HG03095 (cell line): ENCODE measurements at regions not wholly inside any gene's neighbourhood (a gene's known extent, or its start where the extent isn't known, plus 50 kb on each side); places are given as distances from the start of the nearest gene placed in this dataset.

Source experiments
- ATAC-seq: cut with Tn5 transposase; IDR thresholded peaks from one replicate; pipeline ENCODE4 v1.9.1; 2021; ENCODE audit warnings: moderate library complexity; ENCODE audit not compliant: unreplicated experiment

DNA sequence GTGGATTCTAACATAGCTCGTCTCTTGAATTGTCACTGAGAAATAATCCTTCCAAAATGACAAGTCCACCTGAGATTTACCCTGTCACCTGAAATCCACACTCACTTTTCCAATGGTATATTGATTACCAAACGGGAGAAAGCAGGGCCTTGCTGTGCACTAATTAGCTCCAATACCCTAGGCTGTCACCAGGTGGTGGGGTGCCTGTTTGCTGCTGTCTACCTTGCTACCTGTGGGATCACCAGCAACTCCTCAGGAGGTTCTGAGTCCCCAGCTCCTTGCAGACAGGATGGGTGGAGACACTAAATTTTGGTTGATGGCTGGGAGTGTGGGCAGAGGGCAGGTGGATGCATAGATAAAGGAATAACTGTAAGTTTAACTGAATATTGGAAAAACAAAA lies 237.2 kb upstream of the ZNF32 start:
- no peak for ATAC-seq

DNA sequence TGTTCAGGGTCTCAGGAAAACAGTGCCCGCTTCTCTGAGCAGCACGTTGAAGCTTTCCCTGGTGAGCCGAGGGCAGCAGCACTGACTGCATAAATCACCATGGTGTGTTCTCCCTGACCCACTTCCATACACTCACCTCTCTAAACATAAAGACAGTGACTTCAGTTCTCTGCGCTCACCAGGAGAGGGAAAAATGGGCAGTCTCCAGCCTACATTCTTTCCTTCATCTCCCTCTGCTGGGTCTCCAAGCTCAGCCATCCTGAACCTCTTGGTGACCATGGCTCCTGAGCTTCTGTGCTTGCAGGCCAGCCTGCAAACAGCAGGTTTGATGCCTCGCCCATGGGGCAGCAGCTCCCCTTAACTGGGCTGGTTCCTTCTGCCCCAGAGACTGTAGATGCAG lies 236.6 kb upstream of the ZNF32 start:
- no peak for ATAC-seq

DNA sequence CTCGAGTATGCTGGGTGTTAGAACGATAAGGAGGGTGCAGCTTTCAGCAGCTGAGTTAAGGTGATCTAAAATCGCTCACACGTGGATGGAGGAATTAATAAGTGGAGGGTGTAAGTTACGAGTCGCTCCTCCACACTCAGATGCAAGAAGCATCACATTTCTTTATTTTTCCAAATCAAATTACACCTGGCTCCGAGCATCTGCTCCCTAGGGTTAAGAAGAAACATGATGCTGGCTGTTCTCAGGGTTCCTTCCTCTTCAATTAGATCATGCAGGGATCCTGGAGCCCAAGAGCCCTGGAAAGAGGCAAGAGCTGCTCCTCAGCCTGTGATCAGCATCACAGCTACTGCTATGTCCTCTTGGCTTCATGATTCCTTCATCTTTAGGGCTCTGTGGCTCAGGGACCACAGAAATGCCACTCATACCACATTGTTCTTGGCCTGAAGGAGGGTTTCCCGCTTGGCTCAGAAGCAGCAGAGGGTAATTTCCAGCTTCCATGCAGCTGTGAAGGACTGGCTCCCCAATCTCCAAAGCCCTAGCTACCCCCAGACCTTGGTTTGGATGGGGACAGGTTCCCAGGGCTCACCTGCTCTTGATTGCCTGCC lies 235.9 kb upstream of the ZNF32 start:
- no peak for ATAC-seq

DNA sequence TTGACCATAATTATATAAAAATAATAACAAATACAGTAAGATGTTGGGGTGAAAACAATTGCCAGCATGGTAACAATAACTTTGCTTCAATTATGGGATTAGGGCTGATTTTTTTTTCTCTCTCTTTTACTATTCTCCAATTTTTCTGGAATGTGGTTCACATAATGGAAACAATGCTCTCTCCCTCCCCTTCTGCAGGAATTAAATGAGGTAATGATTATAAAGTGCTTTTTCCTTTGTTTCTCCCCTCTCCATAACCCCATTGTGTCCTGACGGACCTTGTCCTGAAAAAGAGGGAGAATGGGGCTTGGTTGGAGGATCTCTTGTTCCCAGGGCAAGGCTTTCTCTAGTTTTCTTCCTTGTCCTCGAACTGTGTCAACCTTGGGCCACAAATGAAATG lies 234.0 kb upstream of the ZNF32 start:
- no peak for ATAC-seq

DNA sequence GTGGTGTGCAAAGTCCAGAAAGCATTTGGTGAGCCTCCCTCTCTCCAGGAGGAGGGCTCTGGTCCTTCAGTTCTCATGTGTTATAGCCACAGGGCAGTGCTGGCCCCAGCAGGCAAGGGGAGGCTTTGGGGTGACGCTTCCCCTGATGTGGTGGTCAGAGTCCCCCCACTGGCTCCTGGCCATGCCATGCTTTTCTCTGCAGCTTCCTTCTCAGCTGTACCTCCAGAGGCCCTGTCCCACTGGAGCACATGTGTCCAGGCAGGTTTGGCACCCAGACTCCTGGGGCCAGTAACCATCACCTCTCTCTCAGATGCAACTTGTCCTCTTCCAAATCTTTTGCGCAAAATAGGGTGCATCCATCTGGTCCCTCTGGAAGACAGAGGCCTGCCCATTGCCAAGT lies 233.0 kb upstream of the ZNF32 start:
- no peak for ATAC-seq

DNA sequence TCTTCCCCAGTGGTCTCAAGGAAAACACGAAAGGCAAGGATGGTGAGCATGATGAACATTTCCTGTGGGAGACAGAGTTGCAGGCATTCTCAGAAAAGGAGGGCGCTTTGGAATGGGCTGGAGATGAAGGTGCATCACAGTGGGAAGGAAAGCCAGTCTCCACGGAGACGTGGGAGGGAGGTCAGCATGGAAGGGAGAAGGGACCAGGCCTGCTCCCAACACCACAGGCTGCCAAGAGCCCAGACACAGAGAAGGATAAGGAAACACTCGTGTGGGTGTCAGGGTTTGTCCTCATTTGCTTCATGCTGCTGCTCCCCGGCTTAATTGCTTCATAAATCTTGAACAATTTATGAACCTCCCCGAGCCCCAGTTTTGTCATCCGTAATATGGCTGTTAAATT lies 231.5 kb upstream of the ZNF32 start:
- no peak for ATAC-seq

DNA sequence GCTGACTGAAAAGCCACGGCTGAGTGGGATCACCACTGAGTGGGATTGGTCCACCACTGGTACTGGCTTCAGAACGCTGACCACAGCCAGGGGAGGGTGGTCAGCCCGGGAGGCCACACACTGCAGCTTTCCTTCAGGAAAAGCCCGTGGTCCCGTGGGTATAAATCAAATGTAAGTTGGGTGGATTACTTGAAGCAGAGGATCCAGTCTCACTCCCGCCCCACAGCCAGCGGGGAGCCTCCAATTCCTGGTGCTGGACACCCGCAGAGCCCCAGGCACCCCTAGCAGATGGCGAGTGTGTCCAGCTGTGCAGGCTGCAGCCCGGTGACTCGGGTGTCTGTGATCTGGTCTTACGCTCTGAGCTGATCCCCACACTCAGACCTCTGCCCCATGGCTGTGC lies 231.1 kb upstream of the ZNF32 start:
- ATAC-seq, result no peak

DNA sequence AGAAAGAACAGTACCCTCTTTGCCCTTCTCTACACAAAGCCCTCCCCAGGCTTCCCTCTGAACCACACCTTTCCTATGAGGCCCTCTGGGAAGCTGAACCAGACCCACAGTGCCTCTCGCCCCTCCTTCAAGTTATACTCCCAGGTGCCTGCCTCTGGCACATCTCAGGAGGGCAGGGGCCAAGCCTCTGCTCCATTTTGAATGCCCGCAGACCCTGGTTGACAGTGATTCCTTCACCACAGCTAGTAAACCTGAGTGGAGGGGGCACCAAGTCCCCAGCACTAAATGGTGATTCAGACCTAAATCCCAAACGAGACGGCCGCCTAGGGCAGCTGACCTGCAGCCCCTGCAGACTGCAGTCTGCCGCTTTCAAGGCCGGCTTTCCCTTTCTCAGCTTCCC lies 230.5 kb upstream of the ZNF32 start:
- ATAC-seq, result no peak

DNA sequence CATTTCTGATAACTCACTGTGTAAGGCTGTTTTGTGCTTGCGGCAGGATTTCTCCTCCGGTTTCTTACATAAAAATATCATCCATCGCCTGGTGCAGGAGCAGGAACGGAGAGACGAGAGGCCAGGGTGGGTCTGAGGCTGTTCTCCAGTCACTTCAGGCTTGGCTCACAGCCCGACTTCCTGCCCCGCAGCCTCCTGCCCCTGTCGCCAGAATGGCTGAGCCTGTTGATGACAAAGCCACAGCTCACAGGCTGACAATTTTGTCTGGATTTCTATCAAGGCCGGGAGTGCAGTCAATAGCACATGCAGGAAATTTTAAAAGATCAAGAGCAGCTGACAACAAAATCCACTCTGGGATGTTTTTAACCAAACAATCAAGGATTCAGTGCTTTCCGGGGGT lies 229.7 kb upstream of the ZNF32 start:
- ATAC-seq, result no peak

DNA sequence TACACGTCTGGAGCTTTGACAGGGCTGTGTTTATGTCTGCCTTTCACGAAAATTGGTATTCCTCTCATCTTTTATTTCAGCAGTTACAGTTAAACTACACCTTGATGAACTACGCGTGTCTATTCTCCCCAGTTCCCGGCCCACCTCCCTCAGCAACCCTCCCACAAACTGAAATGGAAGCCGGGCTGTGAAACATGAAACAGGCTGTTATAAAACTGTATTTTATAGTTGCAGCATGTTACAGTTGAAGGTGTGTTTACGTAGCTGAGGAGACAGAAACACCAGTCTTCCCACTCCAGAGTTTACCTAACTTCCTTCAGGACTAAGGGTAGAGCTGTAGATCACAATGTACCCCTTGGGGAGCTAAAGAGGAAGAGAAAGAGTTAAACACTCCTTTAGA lies 228.3 kb upstream of the ZNF32 start:
- no peak for ATAC-seq

DNA sequence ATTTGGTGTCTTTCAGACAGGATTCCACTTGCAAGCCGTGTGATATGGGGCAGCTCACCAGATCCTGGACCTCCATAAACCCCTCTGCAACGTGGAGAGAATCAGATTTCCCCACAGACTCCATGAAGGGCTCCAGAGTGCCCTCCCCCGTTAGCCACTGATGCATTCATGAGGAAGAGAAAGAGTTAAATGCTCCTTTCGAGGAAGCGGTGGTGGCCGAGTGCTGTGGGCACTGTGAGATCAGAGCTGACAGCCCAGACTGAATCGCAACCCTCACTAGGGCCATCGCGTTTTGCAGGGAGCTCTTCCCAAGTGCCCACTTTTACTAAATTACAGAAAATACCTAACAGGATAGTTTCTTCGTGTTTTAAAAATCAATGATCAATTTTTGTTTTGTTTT lies 226.3 kb upstream of the ZNF32 start:
- no peak for ATAC-seq

DNA sequence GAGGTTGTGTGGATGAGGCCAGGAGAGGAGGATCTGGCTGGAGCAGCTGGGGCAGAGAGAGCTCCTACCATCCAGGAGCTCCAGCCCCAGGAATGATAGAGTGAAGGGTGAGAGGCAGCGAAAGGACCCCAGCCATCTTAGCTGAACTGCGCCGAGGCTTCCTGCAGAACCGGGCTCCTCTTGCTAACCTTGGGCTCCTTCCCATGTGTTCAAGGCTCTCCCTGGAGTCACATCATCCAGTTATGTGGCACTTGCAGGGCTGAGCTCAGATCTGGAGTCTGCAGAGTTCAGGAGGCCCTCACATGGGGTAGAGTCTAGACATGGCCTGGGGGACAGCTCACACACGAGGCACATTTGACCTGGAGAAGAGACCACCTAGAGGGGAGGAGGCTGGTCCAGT lies 225.0 kb upstream of the ZNF32 start:
- no peak for ATAC-seq

DNA sequence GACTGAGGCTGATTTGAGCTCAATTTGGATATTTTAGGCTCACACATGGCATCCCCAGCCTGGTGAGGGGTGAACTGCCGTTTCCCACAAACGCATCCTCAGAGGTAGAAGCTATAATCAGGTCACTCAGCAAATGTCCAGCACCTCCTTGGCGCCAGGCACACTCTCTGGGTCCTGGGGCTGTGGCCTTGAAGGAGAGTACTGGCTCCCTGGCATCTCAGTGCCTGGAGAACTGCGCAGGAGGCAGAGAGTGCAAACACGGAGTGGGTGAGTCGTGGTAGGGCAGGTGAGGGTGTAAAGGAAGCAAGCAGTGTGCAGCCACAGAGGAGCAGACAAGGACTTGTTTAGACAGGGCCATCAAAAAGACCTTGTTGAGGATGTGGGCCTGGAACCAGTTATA lies 224.0 kb upstream of the ZNF32 start:
- no peak for ATAC-seq

DNA sequence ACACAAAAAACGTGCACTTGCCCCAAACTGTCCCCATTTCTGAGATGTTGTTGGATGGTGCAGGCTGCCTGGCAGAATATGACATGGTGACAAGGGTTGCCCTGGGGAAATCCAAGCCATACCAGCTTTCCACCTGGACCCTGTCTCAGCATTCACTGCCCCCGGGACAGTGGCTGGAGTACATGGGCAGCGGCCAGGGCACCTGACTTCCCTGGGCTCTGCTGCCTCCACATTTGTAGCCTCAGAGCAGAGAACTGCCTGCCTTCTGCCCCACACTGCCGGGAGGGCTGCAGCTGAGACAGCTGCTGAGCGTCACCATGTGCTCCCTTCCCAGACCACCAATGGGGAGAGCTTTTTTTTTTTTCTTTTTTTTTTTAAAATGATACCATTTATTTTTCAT lies 222.9 kb upstream of the ZNF32 start:
- no peak for ATAC-seq

DNA sequence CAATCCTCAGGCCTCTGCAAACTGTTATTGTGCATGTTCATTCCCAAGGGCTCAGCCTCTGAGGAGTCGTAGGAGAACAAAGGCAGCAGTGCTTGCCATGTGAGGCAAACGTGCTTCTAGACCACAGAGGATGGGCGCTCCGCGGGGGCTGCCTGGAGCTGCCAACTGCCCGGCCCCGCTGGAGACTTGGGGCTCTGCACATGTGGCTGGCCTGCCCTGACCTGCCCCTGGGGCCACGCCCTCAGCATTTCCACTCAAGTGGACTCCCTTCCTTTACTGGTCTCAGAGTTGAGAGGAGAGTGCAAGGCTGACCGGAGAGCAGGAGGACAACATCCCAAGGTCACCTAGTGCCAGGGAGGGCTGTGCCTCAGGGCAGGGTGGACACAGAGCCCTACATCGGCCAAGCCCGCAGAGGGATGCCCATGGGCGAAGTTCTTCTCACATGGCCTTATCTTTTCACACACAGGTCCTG lies 222.3 kb upstream of the ZNF32 start:
- ATAC-seq, result no peak

DNA sequence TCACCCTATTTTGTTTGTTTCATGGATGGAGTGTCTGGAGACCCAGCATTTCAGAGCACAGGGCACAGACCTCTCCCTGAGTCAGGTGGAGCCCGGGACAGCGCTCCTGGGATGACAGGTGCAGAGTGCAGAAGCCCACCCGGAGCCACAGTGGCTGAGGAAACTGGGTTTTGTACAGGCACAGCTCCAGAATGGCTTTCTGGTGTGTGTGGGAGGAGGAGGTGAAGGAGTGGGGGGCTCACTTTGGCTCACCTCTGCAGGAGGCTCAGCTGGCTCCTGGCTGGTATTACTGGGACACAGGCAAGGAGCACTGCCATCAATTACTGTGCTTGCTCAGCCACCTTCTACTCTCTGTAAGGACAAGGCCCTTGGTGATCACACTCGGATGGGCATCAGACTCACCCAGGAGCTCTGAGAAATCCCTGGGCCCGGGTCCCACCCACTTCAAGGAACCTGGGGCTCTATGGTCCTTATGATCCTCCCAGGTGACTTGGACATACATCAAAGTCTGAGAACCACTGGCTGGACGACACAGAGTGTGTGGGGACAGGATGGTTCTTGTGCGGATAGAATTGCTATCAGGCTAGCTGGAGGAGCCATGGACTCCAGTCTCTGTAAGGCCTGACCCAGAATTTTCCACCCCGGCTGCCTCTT lies 221.1 kb upstream of the ZNF32 start:
- ATAC-seq, result no peak

DNA sequence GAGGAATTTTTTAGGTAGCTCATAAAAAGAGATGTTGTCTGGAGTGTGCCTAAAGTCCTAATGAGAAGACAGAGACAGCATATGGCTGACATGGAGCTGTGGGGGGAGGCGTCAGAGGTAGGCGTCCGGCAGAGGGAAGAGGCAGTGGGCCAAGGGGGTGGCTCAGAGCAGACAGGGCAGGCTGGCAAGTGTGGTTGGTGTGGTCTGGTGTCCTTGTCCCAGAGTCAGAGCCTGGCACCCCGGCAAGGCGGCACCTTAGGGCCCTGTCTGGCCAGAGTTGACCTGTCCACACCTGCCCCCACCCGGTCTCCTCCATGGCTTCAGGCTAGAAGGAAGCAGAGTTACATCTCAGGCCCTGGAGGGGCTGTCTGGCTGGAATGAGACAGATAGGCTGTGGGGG lies 220.3 kb upstream of the ZNF32 start:
- no peak for ATAC-seq

DNA sequence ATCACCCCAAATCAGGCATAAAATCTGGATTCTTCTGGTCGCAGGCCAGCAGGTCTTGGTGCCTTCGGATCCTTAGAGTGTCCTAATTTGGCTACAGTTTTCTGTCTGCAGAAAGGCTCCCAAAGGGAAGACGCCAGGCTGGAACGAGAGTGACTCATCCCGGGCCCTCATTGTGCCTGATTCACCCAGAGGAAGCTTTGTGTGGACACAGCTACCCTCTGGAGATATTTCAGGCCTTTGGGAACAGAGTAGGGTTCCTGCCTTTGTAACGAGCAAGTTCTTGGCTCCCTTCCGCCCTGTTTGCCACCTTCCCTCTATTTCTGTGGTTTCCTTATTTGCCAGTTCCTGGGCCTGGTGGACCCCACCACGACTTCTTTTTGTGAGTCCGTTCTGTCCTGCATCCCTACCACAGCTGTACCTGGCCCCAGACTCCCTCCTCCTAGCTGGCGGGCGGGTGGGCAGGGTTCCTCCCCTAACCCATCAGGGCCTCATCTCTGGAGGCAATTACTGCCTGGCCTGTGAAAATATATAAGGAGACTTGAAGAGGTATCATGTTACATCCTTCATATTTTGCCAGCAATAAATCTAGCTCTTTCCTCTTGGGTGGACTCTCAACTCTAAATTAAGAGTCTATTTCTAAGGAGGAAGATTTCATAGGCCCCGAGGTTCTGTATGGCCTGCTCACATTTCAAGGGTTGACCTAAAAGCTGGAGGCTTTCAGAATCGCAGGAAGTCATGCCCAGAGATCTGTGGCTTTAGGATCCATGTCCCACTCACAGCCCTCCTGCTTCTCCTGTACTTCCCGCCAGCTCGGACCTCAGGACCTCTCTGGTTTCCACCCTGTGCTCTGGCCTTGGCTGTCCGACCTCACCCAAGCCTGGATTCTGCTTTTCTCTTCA lies 219.2 kb upstream of the ZNF32 start:
- ATAC-seq, result no peak

DNA sequence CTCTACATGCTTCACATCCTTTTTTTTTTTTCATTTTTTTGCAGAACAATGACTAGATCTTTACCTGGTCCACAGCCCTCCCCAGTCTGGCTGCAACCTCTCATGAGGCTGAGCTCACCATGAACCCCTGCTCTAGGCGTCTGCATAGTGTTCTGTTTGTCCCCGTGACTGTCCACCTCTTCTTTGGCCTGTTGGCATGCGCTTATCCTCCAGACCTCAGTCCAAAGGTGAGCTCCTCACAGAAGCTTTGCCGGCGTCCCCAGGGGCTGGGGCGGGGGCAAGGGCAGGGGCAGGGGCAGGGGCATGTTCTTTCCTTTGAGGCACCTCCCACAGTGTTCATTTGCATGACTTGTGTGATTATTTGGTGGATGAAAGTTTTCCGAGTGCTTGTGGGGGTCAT lies 218.4 kb upstream of the ZNF32 start:
- ATAC-seq, result no peak

DNA sequence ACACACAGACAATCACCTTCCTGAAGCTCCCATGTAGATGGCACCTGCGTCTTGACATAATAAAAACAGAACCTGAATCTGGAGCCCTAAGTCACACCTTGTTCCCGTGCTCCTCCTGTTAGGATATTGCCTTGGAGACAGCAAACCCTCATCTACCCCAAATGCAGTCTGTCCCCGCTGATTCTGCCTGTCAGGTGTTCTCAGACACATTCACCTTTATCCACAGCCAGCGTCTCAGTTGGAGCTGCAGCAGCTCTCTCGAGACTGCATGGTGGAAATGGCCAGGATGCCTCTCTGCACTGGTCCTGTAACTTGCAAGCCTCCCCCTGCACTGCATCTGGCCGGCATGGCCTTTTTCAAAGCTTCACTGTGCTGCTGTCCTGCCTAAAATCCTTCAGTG lies 218.0 kb upstream of the ZNF32 start:
- no peak for ATAC-seq

DNA sequence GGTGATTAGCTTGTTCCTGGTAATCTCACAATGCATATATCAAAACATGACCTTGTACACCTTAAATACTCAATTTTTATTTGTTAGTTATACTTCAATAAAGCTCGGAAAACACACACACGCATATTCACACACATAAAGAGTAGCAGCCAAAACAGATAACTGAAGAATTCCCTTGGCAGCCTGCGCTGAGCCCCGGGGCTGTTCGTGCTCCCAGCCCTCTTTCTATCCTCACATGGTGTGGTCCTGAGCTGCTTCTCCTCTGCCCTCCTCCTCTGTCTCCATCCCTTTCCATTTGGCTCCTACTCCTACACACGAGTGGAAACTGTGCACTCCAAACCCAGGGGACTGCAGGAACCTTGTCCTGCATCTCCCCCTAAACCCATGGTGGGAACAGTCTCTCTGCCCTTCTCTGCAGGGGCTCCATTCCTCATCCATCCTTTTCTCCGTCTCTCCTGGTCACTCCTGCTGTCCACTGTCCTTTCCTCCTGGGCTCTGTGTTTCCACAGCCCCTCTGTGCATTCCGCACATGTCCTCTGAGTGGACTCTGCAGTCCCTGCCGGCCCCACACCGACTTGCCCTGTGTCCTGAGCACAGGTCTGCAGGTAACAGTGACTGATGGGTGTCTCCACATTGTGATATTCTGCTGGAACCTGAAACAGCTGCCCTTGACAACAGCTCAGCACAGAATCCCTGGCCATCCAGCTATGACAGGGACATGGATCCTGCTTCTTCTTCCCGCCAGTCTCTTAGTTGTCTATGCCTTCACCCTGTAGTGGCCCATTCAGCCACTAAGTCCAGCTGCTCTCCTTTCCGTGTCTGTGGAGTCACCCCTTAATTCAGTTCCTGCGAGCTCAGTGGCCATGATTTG lies 216.8 kb upstream of the ZNF32 start:
- no peak for ATAC-seq
